ENCODE measurements at regions not wholly inside any gene's neighbourhood (a gene's known extent, or its start where the extent isn't known, plus 50 kb on each side); places are given as distances from the start of the nearest gene placed in this dataset.

GRCh38 chr3:162377608-162378007 is 881.0 kb downstream of the OTOL1 start:
- H3K4me3 Mint-ChIP-seq (ENCODE audit: unreplicated experiment): no peak overlapping the region
- DNase-seq (ENCODE audit: low spot score): no peak
- no peaks in the 10 kb centered on the region for H3K36me3 Mint-ChIP-seq (ENCODE audit: low read depth, unreplicated experiment)
- no peak for TF ChIP-seq CTCF (IDR thresholded peaks at IDR 0.05; ENCODE audit: unreplicated experiment)
- no peak overlapping the region for H3K27ac Mint-ChIP-seq (ENCODE audit: unreplicated experiment)
- no peaks in the 10 kb centered on the region for H3K27me3 Mint-ChIP-seq (ENCODE audit: unreplicated experiment)
- H3K9me3 Mint-ChIP-seq (ENCODE audit: unreplicated experiment): no peaks in the 10 kb centered on the region
- H3K4me1 Mint-ChIP-seq (ENCODE audit: unreplicated experiment): no peaks in the 10 kb centered on the region

- Mint-ChIP-seq H3K36me3 (ENCODE audit: low read depth, unreplicated experiment) (no peaks in the 10 kb centered on the region), H3K27ac (ENCODE audit: unreplicated experiment) (no peak overlapping the region), H3K4me1 (ENCODE audit: unreplicated experiment) (no peaks in the 10 kb centered on the region), H3K9me3 (ENCODE audit: unreplicated experiment) (no peaks in the 10 kb centered on the region), H3K4me3 (ENCODE audit: unreplicated experiment) (no peak overlapping the region), H3K27me3 (ENCODE audit: unreplicated experiment) (no peaks in the 10 kb centered on the region)
- DNase-seq (ENCODE audit: low spot score): no peak
- no peak for TF ChIP-seq CTCF (IDR thresholded peaks at IDR 0.05; ENCODE audit: unreplicated experiment)
Observed at GRCh38 chr3:162385387-162385786, 888.8 kb downstream of the OTOL1 start.

- Mint-ChIP-seq H3K9me3 (ENCODE audit: unreplicated experiment) (no peaks in the 10 kb centered on the region), H3K27me3 (ENCODE audit: unreplicated experiment) (no peaks in the 10 kb centered on the region), H3K4me1 (ENCODE audit: unreplicated experiment) (no peaks in the 10 kb centered on the region), H3K4me3 (ENCODE audit: unreplicated experiment) (no peak overlapping the region), H3K27ac (ENCODE audit: unreplicated experiment) (no peak overlapping the region), H3K36me3 (ENCODE audit: low read depth, unreplicated experiment) (no peaks in the 10 kb centered on the region)
- DNase-seq (ENCODE audit: low spot score): no peak
- no peak for TF ChIP-seq CTCF (IDR thresholded peaks at IDR 0.05; ENCODE audit: unreplicated experiment)
Observed at GRCh38 chr3:162390891-162391290, 894.3 kb downstream of the OTOL1 start.

GRCh38 chr3:162391301-162391700 is 894.7 kb downstream of the OTOL1 start:
- H3K27ac Mint-ChIP-seq (ENCODE audit: unreplicated experiment): no peak overlapping the region
- no peaks in the 10 kb centered on the region for H3K4me1 Mint-ChIP-seq (ENCODE audit: unreplicated experiment)
- H3K27me3 Mint-ChIP-seq (ENCODE audit: unreplicated experiment): no peaks in the 10 kb centered on the region
- H3K36me3 Mint-ChIP-seq (ENCODE audit: low read depth, unreplicated experiment): no peaks in the 10 kb centered on the region
- no peaks in the 10 kb centered on the region for H3K9me3 Mint-ChIP-seq (ENCODE audit: unreplicated experiment)
- DNase-seq (ENCODE audit: low spot score): no peak
- no peak overlapping the region for H3K4me3 Mint-ChIP-seq (ENCODE audit: unreplicated experiment)
- TF ChIP-seq CTCF (IDR thresholded peaks at IDR 0.05; ENCODE audit: unreplicated experiment): no peak

- no peaks in the 10 kb centered on the region for H3K36me3 Mint-ChIP-seq (ENCODE audit: low read depth, unreplicated experiment)
- no peaks in the 10 kb centered on the region for H3K27me3 Mint-ChIP-seq (ENCODE audit: unreplicated experiment)
- no peaks in the 10 kb centered on the region for H3K9me3 Mint-ChIP-seq (ENCODE audit: unreplicated experiment)
- H3K4me1 Mint-ChIP-seq (ENCODE audit: unreplicated experiment): no peaks in the 10 kb centered on the region
- no peak overlapping the region for H3K4me3 Mint-ChIP-seq (ENCODE audit: unreplicated experiment)
- H3K27ac Mint-ChIP-seq (ENCODE audit: unreplicated experiment): no peak overlapping the region
- no peak for DNase-seq (ENCODE audit: low spot score)
- TF ChIP-seq CTCF (IDR thresholded peaks at IDR 0.05; ENCODE audit: unreplicated experiment): no peak
Observed at GRCh38 chr3:162395496-162395895, 898.9 kb downstream of the OTOL1 start.
